Hypothalamus (tissue), 51 donors: ENCODE measurements at regions not wholly inside any gene's neighbourhood (a gene's known extent, or its start where the extent isn't known, plus 50 kb on each side); places are given as distances from the start of the nearest gene placed in this dataset.
"Not testable (repeated sequence)": the region's sequence is repeated elsewhere in the genome, so short reads cannot be mapped to it uniquely, and the experiment has no call there.

Experiments used
- DNase-seq, 51 donors: peaks; one replicate each; lab custom pipeline; 2025; lab: John Stamatoyannopoulos, UW

GRCh38 chr4:31146366-31146765, 426.2 kb downstream of the PCDH7 start:
- no peak for DNase-seq

DNA sequence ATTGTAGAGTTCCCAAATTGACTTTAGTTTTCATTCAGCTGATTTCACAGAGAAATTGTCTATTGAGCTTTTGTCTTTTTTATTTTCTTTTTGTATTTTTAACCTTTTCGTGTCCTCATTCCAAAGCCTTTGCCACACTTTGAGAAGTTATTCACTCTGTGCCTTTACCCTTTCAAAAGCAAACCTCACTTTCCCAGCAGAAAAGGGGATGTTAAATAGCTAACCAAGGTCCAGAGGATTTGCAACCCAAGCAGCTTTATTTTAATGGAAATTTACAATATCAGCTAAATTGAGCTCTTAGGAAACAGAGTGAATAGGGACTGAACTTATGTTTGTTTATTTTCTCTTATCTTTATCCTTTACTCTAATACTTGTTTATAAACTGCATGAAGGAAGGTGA, 428.8 kb downstream of the PCDH7 start:
- DNase-seq, result no peak

DNA sequence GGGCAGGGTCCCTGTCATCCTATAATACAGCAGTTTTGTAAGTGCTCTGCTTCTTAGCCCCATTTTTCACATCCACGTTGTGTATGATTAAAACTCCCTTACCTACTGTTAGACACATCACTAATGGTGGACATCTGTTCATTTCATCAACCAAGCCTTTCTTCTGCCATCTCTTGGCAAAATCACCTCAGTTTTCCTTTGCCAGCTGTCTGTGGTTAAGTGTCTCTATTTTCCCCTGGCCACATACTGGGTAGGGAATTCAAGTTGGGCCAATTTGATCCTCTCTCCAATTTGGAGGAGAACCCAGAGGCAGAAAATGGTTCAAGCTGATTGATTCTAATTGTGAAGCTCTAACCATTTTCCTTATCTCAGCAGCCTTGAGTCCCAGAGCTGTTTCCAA, 436.1 kb downstream of the PCDH7 start:
- no peak for DNase-seq

- no peak for DNase-seq
Observed at GRCh38 chr4:31160146-31160545, 440.0 kb downstream of the PCDH7 start.

DNA sequence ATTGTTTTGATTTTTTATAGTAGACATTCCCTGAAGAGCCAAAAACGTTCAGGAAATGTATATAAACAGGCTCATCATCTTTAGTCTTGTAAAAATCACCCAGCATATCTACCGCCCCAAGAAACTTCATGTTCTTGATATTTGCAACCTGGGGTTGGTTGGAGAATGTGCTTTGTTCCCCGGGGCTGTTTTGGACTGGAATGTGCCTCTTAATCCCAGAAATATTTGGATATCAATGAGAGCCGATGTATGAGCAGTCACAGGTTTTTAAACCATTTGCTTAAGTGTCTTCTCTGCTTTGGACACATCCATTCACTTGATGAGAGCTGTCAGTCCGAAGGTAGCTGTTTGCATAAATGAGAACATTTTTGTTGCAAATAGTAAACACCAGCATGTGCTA, 449.7 kb downstream of the PCDH7 start:
- no peak for DNase-seq

DNA sequence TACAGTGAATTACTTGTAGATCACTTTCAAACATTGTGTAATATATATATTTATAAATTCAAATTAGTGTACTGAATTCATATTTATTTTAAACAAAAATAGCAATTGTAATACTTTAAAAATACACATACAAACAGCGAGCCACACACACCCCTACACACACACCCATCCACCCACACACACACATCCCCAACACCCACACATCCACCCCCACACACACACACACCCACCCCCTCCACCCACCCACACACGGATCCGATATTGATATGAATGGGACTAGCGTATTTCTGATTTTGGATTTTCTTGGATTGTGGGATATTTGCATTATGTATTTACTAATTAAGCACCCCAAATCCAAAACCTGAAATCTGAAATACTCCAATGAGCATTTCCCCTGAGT, 451.2 kb downstream of the PCDH7 start:
- DNase-seq, result no peak

- no peak for DNase-seq
Observed at GRCh38 chr4:31175242-31175910, 455.2 kb downstream of the PCDH7 start.

GRCh38 chr4:31183256-31183655, 463.1 kb downstream of the PCDH7 start:
- no peak for DNase-seq

DNA sequence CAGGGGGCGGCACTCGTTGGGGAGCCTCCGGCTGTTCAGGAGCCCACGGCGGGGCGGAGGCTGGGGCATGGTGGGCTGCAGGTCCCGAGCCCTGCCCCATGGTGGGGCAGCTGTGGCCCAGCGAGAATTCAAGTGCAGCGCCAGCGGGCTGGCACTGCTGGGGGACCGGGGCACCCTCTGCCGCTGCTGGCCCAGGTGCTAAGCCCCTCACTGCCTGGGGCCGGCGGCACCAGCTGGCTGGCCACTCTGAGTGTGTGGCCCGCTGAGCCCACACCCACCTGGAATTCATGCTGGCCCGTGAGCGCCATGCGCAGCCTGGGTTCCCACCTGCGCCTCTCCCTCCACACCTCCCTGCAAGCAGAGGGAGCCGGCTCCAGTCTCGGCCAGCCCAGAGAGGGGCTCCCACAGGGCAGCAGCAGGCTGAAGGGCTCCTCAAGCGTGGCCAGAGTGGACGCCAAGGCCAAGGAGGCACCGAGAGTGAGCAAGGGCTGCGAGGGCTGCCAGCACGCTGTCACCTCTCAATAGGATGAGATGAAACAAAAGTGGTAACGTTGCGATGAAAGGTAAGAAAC, 464.9 kb downstream of the PCDH7 start:
- DNase-seq, result no peak

- no peak for DNase-seq
Observed at GRCh38 chr4:31187979-31188378, 467.8 kb downstream of the PCDH7 start.

- no peak for DNase-seq
Observed at GRCh38 chr4:31189938-31190337, 469.8 kb downstream of the PCDH7 start.

GRCh38 chr4:31190671-31191070, 470.5 kb downstream of the PCDH7 start:
- no peak for DNase-seq

DNA sequence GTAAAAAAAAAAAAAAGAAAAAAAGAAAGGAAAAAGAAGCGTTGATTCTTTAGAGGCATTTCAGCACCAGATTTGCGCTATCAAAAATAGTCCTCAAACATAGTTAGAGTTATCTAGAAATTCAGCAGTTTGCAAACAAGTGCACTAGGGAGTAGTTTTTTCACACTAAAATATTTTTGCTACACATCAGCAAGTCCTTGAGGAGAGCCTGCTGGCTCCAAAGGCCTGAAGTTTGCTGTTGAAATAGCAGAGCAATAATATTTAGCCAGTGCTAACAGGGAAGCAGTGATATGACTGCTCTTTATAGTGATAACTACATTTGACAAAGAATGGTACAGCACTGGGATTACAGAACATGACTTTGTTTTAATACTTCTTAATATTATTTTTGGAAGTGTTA, 472.2 kb downstream of the PCDH7 start:
- no peak for DNase-seq

GRCh38 chr4:31193521-31193920, 473.4 kb downstream of the PCDH7 start:
- no peak for DNase-seq

DNA sequence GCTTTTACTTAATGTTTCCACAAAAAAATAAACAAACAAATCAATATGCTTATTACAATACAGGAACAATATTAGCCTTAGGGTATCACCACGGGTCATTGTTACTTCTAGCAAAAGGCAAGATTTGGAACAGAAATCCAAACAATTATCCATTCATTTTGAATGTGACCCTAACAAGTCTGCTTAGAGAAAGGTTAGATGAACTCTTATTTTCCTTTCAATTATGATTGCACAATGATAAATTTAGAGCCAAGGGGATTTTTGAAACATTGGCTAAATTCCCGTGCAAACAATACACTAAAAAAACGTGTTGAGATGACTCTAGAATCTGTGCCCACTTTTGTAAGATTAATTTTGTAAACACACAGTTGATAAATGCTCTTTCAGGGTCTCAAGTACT, 474.7 kb downstream of the PCDH7 start:
- no peak for DNase-seq

- DNase-seq, result no peak
Observed at GRCh38 chr4:31199644-31200043, 479.5 kb downstream of the PCDH7 start.

DNA sequence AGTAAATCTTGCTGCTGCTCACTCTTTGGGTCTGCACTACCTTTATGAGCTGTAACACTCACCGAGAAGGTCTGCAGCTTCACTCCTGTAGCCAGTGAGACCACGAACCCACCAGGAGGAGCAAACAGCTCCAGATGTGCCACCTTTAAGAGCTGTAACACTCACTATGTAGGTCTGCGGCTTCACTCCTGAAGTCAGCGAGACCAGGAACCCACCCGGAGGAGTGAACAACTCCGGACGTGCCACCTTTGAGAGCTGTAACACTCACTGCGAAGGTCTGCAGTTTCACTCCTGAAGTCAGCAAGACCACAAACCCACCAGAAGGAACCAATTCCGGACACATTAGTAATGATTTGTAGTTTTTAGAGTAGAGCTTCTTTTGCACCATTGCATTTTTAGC, 481.9 kb downstream of the PCDH7 start:
- not testable (repeated sequence) for DNase-seq

- DNase-seq, result no peak
Observed at GRCh38 chr4:31204874-31205273, 484.7 kb downstream of the PCDH7 start.

- DNase-seq, result no peak
Observed at GRCh38 chr4:31220921-31221320, 500.8 kb downstream of the PCDH7 start.

DNA sequence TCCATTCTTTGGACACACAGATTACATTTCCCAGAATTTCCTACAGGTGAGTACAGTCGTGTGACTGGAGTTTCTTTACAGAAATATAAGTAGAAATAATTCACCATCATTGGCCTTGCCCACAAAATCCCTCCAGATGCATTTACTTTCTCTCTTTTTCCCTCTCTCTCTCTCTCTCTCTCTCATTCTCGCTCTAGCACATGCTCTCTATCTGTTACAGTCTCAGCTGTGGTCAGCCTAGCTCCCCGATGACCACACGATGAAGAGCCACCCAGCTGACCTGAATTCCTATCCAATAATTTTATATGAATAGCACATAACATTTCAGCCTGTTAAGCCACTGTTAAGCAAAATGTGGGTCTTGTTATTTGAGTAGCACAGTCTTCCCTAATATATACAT, 507.9 kb downstream of the PCDH7 start:
- no peak for DNase-seq

DNA sequence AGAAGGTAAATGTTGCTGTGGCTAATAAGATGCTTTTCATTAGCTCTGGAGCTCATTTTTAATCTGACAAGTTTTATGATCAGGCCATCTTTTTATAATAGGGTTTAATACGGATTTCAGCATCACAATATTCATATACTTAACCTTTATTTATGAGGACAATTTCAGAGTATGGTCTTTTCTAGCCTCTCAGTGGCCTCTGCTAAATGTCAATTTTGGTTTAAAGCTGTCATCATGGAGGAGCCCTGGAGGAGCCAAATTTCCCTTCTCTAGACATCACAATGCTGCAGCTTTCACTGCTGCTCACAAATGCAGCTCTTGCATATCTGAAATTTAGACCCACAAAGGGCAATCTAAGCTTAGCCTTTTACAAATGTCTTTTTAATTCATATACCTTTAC, 510.4 kb downstream of the PCDH7 start:
- no peak for DNase-seq

- DNase-seq, result no peak
Observed at GRCh38 chr4:31234494-31234893, 514.3 kb downstream of the PCDH7 start.

- DNase-seq, result no peak
Observed at GRCh38 chr4:31234901-31235300, 514.7 kb downstream of the PCDH7 start.
